SK-N-SH treated with all-trans-retinoic acid at 6 μM for 48 hours (cell line): ENCODE measurements at regions not wholly inside any gene's neighbourhood (a gene's known extent, or its start where the extent isn't known, plus 50 kb on each side); places are given as distances from the start of the nearest gene placed in this dataset.

Source experiments
- ATAC-seq: fragments of 200-7000 bp; cut with Tn5 transposase; 3 replicates; pipeline ENCODE4 v1.9.1; 2020; ENCODE audit warnings: mild to moderate bottlenecking, moderate library complexity
- ARNTL ChIP-seq: fragments of 450-650 bp; formaldehyde crosslinking; IDR thresholded peaks from 2 replicates; pipeline ENCODE4 v1.5.0; 2020; ENCODE audit warnings: low read depth, mild to moderate bottlenecking, moderate library complexity, borderline replicate concordance
- BACH2 ChIP-seq: fragments of 250-450 bp; sonication (Bioruptor Pico); IDR thresholded peaks from 2 replicates; pipeline ENCODE4 v1.9.0; 2021; ENCODE audit warnings: mild to moderate bottlenecking, borderline replicate concordance
- ISL1 ChIP-seq: fragments of 250-450 bp; sonication (Bioruptor Pico); IDR thresholded peaks from 2 replicates; pipeline ENCODE4 v2.1.2; 2022; ENCODE audit warnings: mild to moderate bottlenecking, moderate library complexity
- TCF4 ChIP-seq: fragments of 250-450 bp; sonication (Bioruptor Pico); IDR thresholded peaks from 2 replicates; pipeline ENCODE4 v1.8.0; 2021; ENCODE audit warnings: mild to moderate bottlenecking, moderate library complexity, borderline replicate concordance
- ZFP30 ChIP-seq: fragments of 450-650 bp; formaldehyde crosslinking; IDR thresholded peaks from 2 replicates; pipeline ENCODE4 v1.5.0; 2022; ENCODE audit warnings: mild to moderate bottlenecking, moderate library complexity
- ZNF70 ChIP-seq: fragments of 450-650 bp; formaldehyde crosslinking; IDR thresholded peaks from 2 replicates; pipeline ENCODE4 v1.5.0; 2020; ENCODE audit warnings: mild to moderate bottlenecking, moderate library complexity
- TF ChIP-seq, protein P1 (sequence below): fragments of 250-450 bp; sonication (Bioruptor Pico); IDR thresholded peaks from 2 replicates; pipeline ENCODE4 v1.5.1; 2020; ENCODE audit warnings: low read depth, mild to moderate bottlenecking, moderate library complexity
- TF ChIP-seq, protein P2 (sequence below): fragments of 250-450 bp; sonication (Bioruptor Pico); IDR thresholded peaks from 2 replicates; pipeline ENCODE4 v1.8.0; 2020; ENCODE audit warnings: mild to moderate bottlenecking, moderate library complexity, borderline replicate concordance
- TF ChIP-seq, protein P3 (sequence below): fragments of 250-450 bp; sonication (Bioruptor Pico); IDR thresholded peaks from 2 replicates; pipeline ENCODE4 v1.5.0; 2020; ENCODE audit warnings: mild to moderate bottlenecking, moderate library complexity

DNA sequence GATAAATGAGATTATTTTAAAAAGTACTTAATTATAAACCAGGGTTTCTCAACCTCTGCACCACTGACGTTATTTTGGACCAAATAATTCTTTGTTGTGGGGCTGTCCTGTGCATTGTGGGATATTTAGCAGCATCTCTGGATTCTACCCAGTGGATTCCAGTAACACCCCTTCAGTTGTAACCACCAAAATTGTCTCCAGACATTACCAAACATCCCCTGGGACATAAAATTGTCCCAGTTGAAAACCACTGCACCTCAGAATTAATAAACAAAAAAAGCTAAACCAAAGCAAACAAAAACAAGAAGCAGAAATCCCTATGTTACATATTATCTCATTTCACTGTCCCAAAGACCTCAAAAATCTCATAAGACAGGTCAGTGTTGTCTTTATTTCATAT is 54.2 kb upstream of the GIMD1 start (continued):
- TF ChIP-seq TCF4 (CRISPR knock-in tag) (no peak), BACH2 (CRISPR knock-in tag) (no peak)
- TF ChIP-seq, protein P1, sequence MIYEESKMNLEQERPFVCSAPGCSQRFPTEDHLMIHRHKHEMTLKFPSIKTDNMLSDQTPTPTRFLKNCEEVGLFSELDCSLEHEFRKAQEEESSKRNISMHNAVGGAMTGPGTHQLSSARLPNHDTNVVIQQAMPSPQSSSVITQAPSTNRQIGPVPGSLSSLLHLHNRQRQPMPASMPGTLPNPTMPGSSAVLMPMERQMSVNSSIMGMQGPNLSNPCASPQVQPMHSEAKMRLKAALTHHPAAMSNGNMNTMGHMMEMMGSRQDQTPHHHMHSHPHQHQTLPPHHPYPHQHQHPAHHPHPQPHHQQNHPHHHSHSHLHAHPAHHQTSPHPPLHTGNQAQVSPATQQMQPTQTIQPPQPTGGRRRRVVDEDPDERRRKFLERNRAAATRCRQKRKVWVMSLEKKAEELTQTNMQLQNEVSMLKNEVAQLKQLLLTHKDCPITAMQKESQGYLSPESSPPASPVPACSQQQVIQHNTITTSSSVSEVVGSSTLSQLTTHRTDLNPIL (CRISPR knock-in tag): no peak

DNA sequence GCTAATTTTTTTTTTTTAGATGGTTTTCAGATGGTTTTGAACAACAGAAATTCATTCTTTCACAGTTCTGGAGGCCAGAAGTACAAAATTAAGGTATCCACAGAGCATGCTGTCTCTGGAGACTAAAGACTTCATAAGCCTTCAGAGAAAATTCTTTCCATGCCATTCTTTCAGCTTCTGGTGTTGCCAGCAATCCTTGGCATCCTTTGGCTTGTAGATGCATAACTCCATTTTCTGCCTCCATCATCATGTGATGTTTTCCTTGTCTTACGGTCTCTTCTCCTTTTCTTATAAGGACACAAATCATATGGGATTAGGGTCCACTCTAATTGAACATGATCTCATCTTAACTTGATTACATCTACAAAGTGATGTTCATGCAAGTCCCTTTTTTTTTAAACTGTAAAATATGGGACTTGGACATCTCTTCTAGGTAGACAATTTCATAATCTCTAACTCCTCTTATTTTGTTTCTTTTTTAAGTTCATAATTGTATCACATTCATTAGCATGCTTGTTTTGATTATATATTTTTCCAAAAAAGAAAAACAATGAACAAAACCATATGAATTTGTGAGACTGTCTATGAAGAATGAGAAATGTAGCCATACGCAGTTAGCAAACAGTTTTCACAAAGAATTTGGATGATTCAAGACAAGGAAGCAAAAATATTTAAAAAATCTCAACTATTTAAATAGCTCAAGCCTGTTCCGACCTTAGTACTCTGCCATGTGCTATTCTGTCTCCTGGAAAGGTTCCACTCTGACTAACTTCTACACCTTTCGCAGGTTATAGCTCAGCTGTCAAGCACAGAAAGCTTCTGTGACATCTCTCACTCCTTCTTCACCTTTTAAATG is 53.1 kb upstream of the GIMD1 start:
- TF ChIP-seq ARNTL (CRISPR knock-in tag) (no peak), ISL1 (CRISPR knock-in tag) (peak; percentile 60)
- TF ChIP-seq, protein P1 (CRISPR knock-in tag): no peak
- peak; percentile 84 for ATAC-seq

DNA sequence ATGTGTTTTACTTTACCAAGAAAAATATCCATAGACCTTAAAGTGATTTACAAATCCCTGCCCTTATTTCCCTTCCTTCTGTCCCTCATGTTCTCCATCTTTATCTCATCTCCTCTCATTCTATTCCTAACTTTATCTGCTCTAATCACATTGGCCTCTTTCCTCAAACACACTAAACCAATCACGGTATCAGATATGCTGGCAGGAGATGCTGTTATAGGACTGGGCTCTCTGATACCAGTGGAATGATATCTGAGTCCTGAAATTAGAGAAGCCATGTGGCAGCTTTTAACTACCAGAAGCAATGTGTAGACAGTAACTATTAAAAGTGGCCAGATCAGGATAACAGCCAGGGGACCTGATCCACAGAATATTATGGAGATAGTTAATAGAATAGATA is 49.9 kb upstream of the GIMD1 start:
- ATAC-seq: peak; percentile 50
- no peak for TF ChIP-seq ARNTL (CRISPR knock-in tag)
- TF ChIP-seq ZFP30 (CRISPR knock-in tag): peak; percentile 30; the same call in 1 of the 2 replicates
- no peak for TF ChIP-seq ZNF70
- TF ChIP-seq, protein P2, sequence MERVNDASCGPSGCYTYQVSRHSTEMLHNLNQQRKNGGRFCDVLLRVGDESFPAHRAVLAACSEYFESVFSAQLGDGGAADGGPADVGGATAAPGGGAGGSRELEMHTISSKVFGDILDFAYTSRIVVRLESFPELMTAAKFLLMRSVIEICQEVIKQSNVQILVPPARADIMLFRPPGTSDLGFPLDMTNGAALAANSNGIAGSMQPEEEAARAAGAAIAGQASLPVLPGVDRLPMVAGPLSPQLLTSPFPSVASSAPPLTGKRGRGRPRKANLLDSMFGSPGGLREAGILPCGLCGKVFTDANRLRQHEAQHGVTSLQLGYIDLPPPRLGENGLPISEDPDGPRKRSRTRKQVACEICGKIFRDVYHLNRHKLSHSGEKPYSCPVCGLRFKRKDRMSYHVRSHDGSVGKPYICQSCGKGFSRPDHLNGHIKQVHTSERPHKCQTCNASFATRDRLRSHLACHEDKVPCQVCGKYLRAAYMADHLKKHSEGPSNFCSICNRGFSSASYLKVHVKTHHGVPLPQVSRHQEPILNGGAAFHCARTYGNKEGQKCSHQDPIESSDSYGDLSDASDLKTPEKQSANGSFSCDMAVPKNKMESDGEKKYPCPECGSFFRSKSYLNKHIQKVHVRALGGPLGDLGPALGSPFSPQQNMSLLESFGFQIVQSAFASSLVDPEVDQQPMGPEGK: no peak
- peak; percentile 60; the same call in 1 of the 2 replicates for TF ChIP-seq ISL1 (CRISPR knock-in tag)
- peak; percentile 98 for TF ChIP-seq TCF4 (CRISPR knock-in tag)
- TF ChIP-seq, protein P3, sequence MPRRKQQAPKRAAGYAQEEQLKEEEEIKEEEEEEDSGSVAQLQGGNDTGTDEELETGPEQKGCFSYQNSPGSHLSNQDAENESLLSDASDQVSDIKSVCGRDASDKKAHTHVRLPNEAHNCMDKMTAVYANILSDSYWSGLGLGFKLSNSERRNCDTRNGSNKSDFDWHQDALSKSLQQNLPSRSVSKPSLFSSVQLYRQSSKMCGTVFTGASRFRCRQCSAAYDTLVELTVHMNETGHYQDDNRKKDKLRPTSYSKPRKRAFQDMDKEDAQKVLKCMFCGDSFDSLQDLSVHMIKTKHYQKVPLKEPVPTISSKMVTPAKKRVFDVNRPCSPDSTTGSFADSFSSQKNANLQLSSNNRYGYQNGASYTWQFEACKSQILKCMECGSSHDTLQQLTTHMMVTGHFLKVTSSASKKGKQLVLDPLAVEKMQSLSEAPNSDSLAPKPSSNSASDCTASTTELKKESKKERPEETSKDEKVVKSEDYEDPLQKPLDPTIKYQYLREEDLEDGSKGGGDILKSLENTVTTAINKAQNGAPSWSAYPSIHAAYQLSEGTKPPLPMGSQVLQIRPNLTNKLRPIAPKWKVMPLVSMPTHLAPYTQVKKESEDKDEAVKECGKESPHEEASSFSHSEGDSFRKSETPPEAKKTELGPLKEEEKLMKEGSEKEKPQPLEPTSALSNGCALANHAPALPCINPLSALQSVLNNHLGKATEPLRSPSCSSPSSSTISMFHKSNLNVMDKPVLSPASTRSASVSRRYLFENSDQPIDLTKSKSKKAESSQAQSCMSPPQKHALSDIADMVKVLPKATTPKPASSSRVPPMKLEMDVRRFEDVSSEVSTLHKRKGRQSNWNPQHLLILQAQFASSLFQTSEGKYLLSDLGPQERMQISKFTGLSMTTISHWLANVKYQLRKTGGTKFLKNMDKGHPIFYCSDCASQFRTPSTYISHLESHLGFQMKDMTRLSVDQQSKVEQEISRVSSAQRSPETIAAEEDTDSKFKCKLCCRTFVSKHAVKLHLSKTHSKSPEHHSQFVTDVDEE (CRISPR knock-in tag): peak; percentile 92
